ENCODE measurements at regions not wholly inside any gene's neighbourhood (a gene's known extent, or its start where the extent isn't known, plus 50 kb on each side); places are given as distances from the start of the nearest gene placed in this dataset.

- DNase-seq (ENCODE audit: low read depth, low spot score): no peak
Observed at GRCh38 chr1:115142616-115143015, 53.3 kb upstream of the TSPAN2 start.

GRCh38 chr1:115141145-115141454 is 51.8 kb upstream of the TSPAN2 start:
- DNase-seq (ENCODE audit: low read depth, low spot score): no peak

- no peak for DNase-seq (ENCODE audit: low read depth, low spot score)
Observed at GRCh38 chr1:115140442-115141144, 51.3 kb upstream of the TSPAN2 start.

- no peak for DNase-seq (ENCODE audit: low read depth, low spot score)
Observed at GRCh38 chr1:115139381-115139780, 50.1 kb upstream of the TSPAN2 start.
